ENCODE measurements at regions not wholly inside any gene's neighbourhood (a gene's known extent, or its start where the extent isn't known, plus 50 kb on each side); places are given as distances from the start of the nearest gene placed in this dataset.

- no peak for TF ChIP-seq ETV6 (conservative IDR thresholded peaks at IDR 0.05 in 1 of 2, IDR thresholded peaks at IDR 0.05 in 1 of 2; ENCODE audit: borderline replicate concordance in 1 of 2, low read depth in 1 of 2)
- no peak for TF ChIP-seq NBN (IDR thresholded peaks at IDR 0.05)
- TF ChIP-seq ZZZ3 (IDR thresholded peaks at IDR 0.05; ENCODE audit: control insufficient read depth, insufficient read length, low read depth) = no peak
Observed at GRCh38 chr5:168162464-168162863, 129.0 kb upstream of the WWC1 start (continued).

GRCh38 chr5:168163966-168164365 lies 127.5 kb upstream of the WWC1 start:
- DNase-seq (ENCODE audit: low read depth, low spot score) (no peak), FAIRE-seq (no peak), ATAC-seq (no peak)
- RAD21 ChIA-PET (ENCODE audit: unreplicated experiment) = no interaction called here
- Histone ChIP-seq H3K4me3 (no peak overlapping the region), H4K20me1 (ENCODE audit: control insufficient read depth, insufficient read depth) (no peaks in the 10 kb centered on the region), H3K4me2 (ENCODE audit: control insufficient read depth, insufficient read depth) (no peak overlapping the region), H3K4me1 (ENCODE audit: control insufficient read depth, insufficient read depth, low read length) (no peaks in the 10 kb centered on the region), H3K79me2 (ENCODE audit: control insufficient read depth, insufficient read depth, low read length) (no peaks in the 10 kb centered on the region), H3K27ac (ENCODE audit: control insufficient read depth, insufficient read depth) (no peak overlapping the region), H3K9ac (ENCODE audit: control insufficient read depth, insufficient read depth, low read length) (no peak overlapping the region), H3K9me3 (replicated peaks; ENCODE audit: control insufficient read depth, insufficient read depth, low read length) (no peaks in the 10 kb centered on the region), H3K27me3 (replicated peaks in 1 of 2; ENCODE audit: control insufficient read depth in 2 of 2, insufficient read depth in 2 of 2, low read length in 1 of 2) (peaks cover 0 to 7% of the 10 kb centered on the region in 2 experiments; a peak in 3 of 4 replicates), H3K36me3 (ENCODE audit: control insufficient read depth in 2 of 2, insufficient read depth in 2 of 2, low read length in 1 of 2) (no peaks in the 10 kb centered on the region), H2AFZ (ENCODE audit: control insufficient read depth, low read depth, low read length) (no peak overlapping the region)
- TF ChIP-seq RBBP5 (conservative IDR thresholded peaks at IDR 0.05) = no peak
- no peak for TF ChIP-seq MAX (IDR thresholded peaks at IDR 0.05; ENCODE audit: low read depth, low read length)
- 89% methylated on average over 3 of the region's 3 CpGs for WGBS (ENCODE audit: insufficient coverage, insufficient replicate concordance, low lambda C conversion rate, missing lambda C conversion rate)
- SMC1A ChIA-PET (ENCODE audit: uncharacterized antibody, unreplicated experiment) = no interaction called here
- CTCF ChIA-PET = no interaction called here
- no TSS peak for BruUV-seq (replicated peaks)
- in situ Hi-C loops (cut with MboI) = no loop called here
- intact Hi-C loops (cut with micrococcal nuclease; ENCODE audit: unreplicated experiment) = no loop called here
- POLR2A ChIA-PET = no interaction called here

GRCh38 chr5:168165221-168165914 lies 126.1 kb upstream of the WWC1 start:
- WGBS (ENCODE audit: insufficient coverage, insufficient replicate concordance, low lambda C conversion rate, missing lambda C conversion rate) = 20% methylated on average over 7 of the region's 9 CpGs
- Histone ChIP-seq H3K27me3 (replicated peaks in 1 of 2; ENCODE audit: control insufficient read depth in 2 of 2, insufficient read depth in 2 of 2, low read length in 1 of 2) (peaks cover 0 to 9% of the 10 kb centered on the region in 2 experiments; a peak in 3 of 4 replicates), H2AFZ (ENCODE audit: control insufficient read depth, low read depth, low read length) (no peak overlapping the region), H3K4me2 (ENCODE audit: control insufficient read depth, insufficient read depth) (no peak overlapping the region), H3K36me3 (ENCODE audit: control insufficient read depth in 2 of 2, insufficient read depth in 2 of 2, low read length in 1 of 2) (no peaks in the 10 kb centered on the region), H3K79me2 (ENCODE audit: control insufficient read depth, insufficient read depth, low read length) (no peaks in the 10 kb centered on the region), H3K9ac (ENCODE audit: control insufficient read depth, insufficient read depth, low read length) (no peak overlapping the region), H3K4me1 (ENCODE audit: control insufficient read depth, insufficient read depth, low read length) (no peaks in the 10 kb centered on the region), H3K4me3 (no peak overlapping the region), H4K20me1 (ENCODE audit: control insufficient read depth, insufficient read depth) (no peaks in the 10 kb centered on the region), H3K9me3 (replicated peaks; ENCODE audit: control insufficient read depth, insufficient read depth, low read length) (no peaks in the 10 kb centered on the region), H3K27ac (ENCODE audit: control insufficient read depth, insufficient read depth) (no peak overlapping the region)
- intact Hi-C loops (cut with micrococcal nuclease; ENCODE audit: unreplicated experiment) = no loop called here
- CTCF ChIA-PET = no interaction called here
- BruUV-seq (replicated peaks) = no TSS peak
- FAIRE-seq (no peak), DNase-seq (ENCODE audit: low read depth, low spot score) (no peak), ATAC-seq (no peak)
- RAD21 ChIA-PET (ENCODE audit: unreplicated experiment) = no interaction called here
- POLR2A ChIA-PET = no interaction called here
- in situ Hi-C loops (cut with MboI) = no loop called here
- TF ChIP-seq RAD21 (IDR thresholded peaks at IDR 0.05; ENCODE audit: insufficient read depth, low read depth, low read length) = no peak
- no peak for TF ChIP-seq NFYB (IDR thresholded peaks at IDR 0.05; ENCODE audit: insufficient read depth, low read depth, low read length)
- no peak for TF ChIP-seq FOXK2 (IDR thresholded peaks at IDR 0.05)
- TF ChIP-seq KLF5 (IDR thresholded peaks at IDR 0.05; ENCODE audit: partially characterized antibody) = no peak
- no peak for TF ChIP-seq PAX8 (IDR thresholded peaks at IDR 0.05)
- no peak for TF ChIP-seq WRNIP1 (IDR thresholded peaks at IDR 0.05; ENCODE audit: borderline replicate concordance, low read depth, low read length)
- TF ChIP-seq NFIC (IDR thresholded peaks at IDR 0.05; ENCODE audit: low read depth, low read length) = no peak
- TF ChIP-seq NFYA (IDR thresholded peaks at IDR 0.05; ENCODE audit: borderline replicate concordance, low read depth, low read length) = no peak
- TF ChIP-seq HCFC1 (IDR thresholded peaks at IDR 0.05; ENCODE audit: low read length) = no peak
- TF ChIP-seq TCF7 (IDR thresholded peaks at IDR 0.05; ENCODE audit: borderline replicate concordance) = no peak
- SMC1A ChIA-PET (ENCODE audit: uncharacterized antibody, unreplicated experiment) = no interaction called here

All from GM12878 (cell line).